Middle frontal gyrus (tissue), 1 donor: ENCODE measurements at regions not wholly inside any gene's neighbourhood (a gene's known extent, or its start where the extent isn't known, plus 50 kb on each side); places are given as distances from the start of the nearest gene placed in this dataset.
"Not testable (repeated sequence)": the region's sequence is repeated elsewhere in the genome, so short reads cannot be mapped to it uniquely, and the experiment has no call there.

Experiments used
- DNase-seq: peaks from one replicate; pipeline ENCODE4 v3.0.0-alpha.2; 2015; ENCODE audit warnings: low spot score; ENCODE audit errors: extremely low spot score

GRCh38 chr5:158451203-158451992, 592.5 kb upstream of the CLINT1 start:
- no peak for DNase-seq

- no peak for DNase-seq
These were observed 591.8 kb upstream of the CLINT1 start for GRCh38 chr5:158450751-158451171.

- DNase-seq = not testable (repeated sequence)
These were observed 587.8 kb upstream of the CLINT1 start for GRCh38 chr5:158446761-158447160.

- not testable (repeated sequence) for DNase-seq
These were observed 580.3 kb upstream of the CLINT1 start for GRCh38 chr5:158439204-158439603.

GRCh38 chr5:158436271-158437065, 577.5 kb upstream of the CLINT1 start:
- DNase-seq = no peak

GRCh38 chr5:158435161-158435616, 576.2 kb upstream of the CLINT1 start:
- DNase-seq = no peak

- no peak for DNase-seq
These were observed 575.8 kb upstream of the CLINT1 start for GRCh38 chr5:158434749-158435148.

- DNase-seq = no peak
These were observed 574.7 kb upstream of the CLINT1 start for GRCh38 chr5:158433634-158434033.

GRCh38 chr5:158431369-158432029, 572.6 kb upstream of the CLINT1 start:
- no peak for DNase-seq

GRCh38 chr5:158430798-158431167, 571.8 kb upstream of the CLINT1 start:
- no peak for DNase-seq

GRCh38 chr5:158430166-158430797, 571.3 kb upstream of the CLINT1 start:
- no peak for DNase-seq

GRCh38 chr5:158429564-158429963, 570.6 kb upstream of the CLINT1 start:
- no peak for DNase-seq

GRCh38 chr5:158423623-158424200, 564.8 kb upstream of the CLINT1 start:
- DNase-seq = no peak

- no peak for DNase-seq
These were observed 563.9 kb upstream of the CLINT1 start for GRCh38 chr5:158422653-158423515.

GRCh38 chr5:158421319-158421718, 562.4 kb upstream of the CLINT1 start:
- DNase-seq = no peak

GRCh38 chr5:158419186-158419585, 560.2 kb upstream of the CLINT1 start:
- DNase-seq = no peak

GRCh38 chr5:158414780-158415179, 555.8 kb upstream of the CLINT1 start:
- DNase-seq = no peak

- no peak for DNase-seq
These were observed 555.4 kb upstream of the CLINT1 start for GRCh38 chr5:158414333-158414762.

- no peak for DNase-seq
These were observed 554.3 kb upstream of the CLINT1 start for GRCh38 chr5:158413122-158413680.

GRCh38 chr5:158410976-158411375, 552.0 kb upstream of the CLINT1 start:
- DNase-seq = no peak
